HTR-8/SVneo (cell line): ENCODE measurements at regions not wholly inside any gene's neighbourhood (a gene's known extent, or its start where the extent isn't known, plus 50 kb on each side); places are given as distances from the start of the nearest gene placed in this dataset.
"Not testable (repeated sequence)": the region's sequence is repeated elsewhere in the genome, so short reads cannot be mapped to it uniquely, and the experiment has no call there.

Source experiments
- DNase-seq: peaks from one replicate; pipeline ENCODE4 v3.0.0; 2011; ENCODE audit warnings: low spot score, mixed read lengths; ENCODE audit not compliant: insufficient read length
- FAIRE-seq: peaks from 2 replicates; lab custom pipeline; 2011; peaks lifted over from hg19 to GRCh38; lab: Jason Lieb, UNC

DNA sequence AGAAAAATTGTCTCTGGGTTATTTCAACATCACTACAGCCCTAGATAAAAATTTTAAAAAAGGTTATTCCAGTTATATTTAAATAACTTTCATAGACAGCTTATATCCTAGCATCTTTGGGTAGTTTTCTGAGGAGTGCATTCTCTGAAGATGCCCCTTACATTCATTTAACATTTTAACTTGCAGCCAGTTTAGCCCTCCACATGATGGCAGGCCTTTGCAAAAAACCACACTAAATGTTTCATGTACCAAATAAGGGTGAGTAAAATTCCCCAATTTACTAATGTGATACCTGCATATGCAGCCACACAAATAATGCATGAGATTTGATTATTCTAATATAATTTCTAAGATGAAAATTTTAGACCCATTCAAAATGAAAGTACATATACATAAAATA, 108.4 kb upstream of the ZWINT start:
- DNase-seq (no peak), FAIRE-seq (no peak)

DNA sequence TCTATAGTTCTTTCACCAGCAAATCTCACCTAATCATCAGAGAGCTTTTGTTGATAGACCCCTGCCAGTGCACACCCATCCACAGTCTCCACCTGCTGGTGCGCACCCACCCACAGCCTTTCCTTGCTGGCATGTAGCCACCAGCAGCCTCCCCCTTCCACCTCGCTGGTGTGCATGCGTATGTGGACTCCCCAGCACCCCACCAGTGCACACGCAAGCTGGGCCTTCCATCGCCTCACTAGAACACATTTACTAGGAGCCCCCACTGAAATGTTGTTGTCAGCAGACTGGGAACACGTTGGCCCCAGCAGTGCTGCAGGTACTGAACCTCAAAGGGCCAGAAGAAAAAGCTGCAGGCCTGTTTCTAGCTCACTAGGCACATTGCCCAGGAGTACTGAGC, 104.9 kb upstream of the ZWINT start:
- no peak for FAIRE-seq
- DNase-seq: no peak

DNA sequence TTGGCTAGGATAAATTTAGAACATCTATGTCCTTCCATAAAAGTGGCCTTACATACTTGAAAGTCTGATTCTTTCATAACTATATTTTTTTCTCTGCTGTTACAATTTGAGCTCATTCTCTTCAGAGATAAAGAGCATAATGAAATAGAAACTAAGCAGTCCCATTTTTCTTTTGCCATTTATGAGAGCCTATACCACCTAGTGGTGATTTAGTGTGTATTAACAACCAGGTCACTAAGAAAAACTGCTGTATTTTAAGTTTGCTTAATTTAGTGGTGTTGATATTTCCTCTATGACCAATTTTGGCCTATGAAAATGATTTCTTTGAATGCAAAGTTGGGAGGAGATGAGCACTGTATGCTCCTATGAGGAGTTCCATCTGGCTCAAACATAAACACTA, 88.7 kb upstream of the ZWINT start:
- no peak for DNase-seq
- no peak for FAIRE-seq

DNA sequence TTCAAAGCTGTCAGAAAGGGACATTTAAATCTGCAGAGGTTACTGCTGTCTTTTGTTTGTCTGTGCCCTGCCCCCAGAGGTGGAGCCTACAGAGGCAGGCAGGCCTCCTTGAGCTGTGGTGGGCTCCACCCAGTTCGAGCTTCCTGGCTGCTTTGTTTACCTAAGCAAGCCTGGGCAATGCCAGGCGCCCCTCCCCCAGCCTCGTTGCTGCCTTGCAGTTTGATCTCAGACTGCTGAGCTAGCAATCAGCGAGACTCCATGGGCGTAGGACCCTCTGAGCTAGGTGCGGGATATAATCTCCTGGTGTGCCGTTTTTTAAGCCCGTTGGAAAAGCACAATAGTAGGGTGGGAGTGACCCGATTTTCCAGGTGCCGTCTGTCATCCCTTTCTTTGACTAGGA, 86.6 kb upstream of the ZWINT start:
- FAIRE-seq: not testable (repeated sequence)

DNA sequence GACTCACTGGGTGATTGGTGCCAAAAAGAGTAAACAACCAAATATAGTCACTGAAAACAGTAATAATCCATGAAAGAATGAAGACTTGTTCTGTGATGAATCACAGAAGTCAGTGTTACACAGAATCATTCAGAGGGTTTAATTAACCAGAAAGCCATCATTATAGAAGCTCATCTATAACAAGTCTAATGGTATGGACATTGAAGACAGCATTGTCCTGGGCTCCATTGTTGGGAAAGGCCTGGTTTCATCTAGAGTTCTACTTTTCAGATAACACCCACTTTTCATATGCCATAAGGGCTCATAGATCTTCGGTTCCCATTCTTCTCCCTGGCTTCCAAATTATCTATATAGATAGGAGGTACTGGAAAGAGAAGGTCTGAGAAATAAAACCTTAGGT, 80.3 kb upstream of the ZWINT start:
- FAIRE-seq, DNase-seq: not testable (repeated sequence)

More for the DNA sequence above, 86.6 kb upstream of the ZWINT start:
- DNase-seq: not testable (repeated sequence)
